ENCODE measurements at regions not wholly inside any gene's neighbourhood (a gene's known extent, or its start where the extent isn't known, plus 50 kb on each side); places are given as distances from the start of the nearest gene placed in this dataset.

- H4K20me1 ChIP-seq (ENCODE audit: insufficient read depth, low read length), result no peaks in the 10 kb centered on the region
- H4K91ac ChIP-seq (ENCODE audit: insufficient read depth, low read depth, low read length), result no peak overlapping the region
- dilution Hi-C loops (cut with HindIII; ENCODE audit: low sequenced_read_pairs, unreplicated experiment) (no loop called here), in situ Hi-C loops (cut with MboI; ENCODE audit: low sequenced_read_pairs) (loop anchor here (25.0 kb wide), 1 partner anchor 637 kb away; the partner anchor contains the start of gene PLXNA4), intact Hi-C loops (cut with micrococcal nuclease) (no loop called here)
- H3K18ac ChIP-seq (ENCODE audit: low read depth, low read length), result no peak overlapping the region
- H3K23ac ChIP-seq (ENCODE audit: low read depth, low read length), result no peak overlapping the region
- H3K14ac ChIP-seq (replicated peaks; ENCODE audit: low read depth, low read length), result no peak overlapping the region
- TF ChIP-seq SMC3 (IDR thresholded peaks at IDR 0.05; ENCODE audit: low read depth, low read length) (no peak), POLR2A (IDR thresholded peaks at IDR 0.05; ENCODE audit: low read depth, low read length) (no peak), RCOR1 (IDR thresholded peaks at IDR 0.05; ENCODE audit: insufficient replicate concordance, low read length) (no peak), MAZ (IDR thresholded peaks at IDR 0.05; ENCODE audit: borderline replicate concordance, low read depth, low read length) (no peak), CHD1 (IDR thresholded peaks at IDR 0.05; ENCODE audit: low read depth, low read length) (no peak), CEBPB (IDR thresholded peaks at IDR 0.05; ENCODE audit: low read depth, low read length) (no peak), MXI1 (IDR thresholded peaks at IDR 0.05; ENCODE audit: borderline replicate concordance, low read depth, low read length) (no peak), ELK1 (IDR thresholded peaks at IDR 0.05; ENCODE audit: borderline replicate concordance, low read depth, low read length) (no peak), RFX5 (IDR thresholded peaks at IDR 0.05; ENCODE audit: low read depth, low read length) (no peak)
- H4K5ac ChIP-seq (ENCODE audit: low read depth, low read length), result no peak overlapping the region
- H2AK5ac ChIP-seq (ENCODE audit: low read depth, low read length), result no peak overlapping the region
- no peak overlapping the region for H3K4ac ChIP-seq (ENCODE audit: low read depth, low read length)
- POLR2A ChIA-PET (ENCODE audit: unreplicated experiment), result no interaction called here
- H3K9ac ChIP-seq (ENCODE audit: low read depth, low read length), result no peak overlapping the region
- no peak for DNase-seq
- H2BK5ac ChIP-seq (ENCODE audit: low read depth, low read length, poor library complexity, severe bottlenecking), result no peak overlapping the region
- no peaks in the 10 kb centered on the region for H3K4me1 ChIP-seq (ENCODE audit: control insufficient read depth, insufficient read depth, low read length)
- no peaks in the 10 kb centered on the region for H3K79me1 ChIP-seq (ENCODE audit: low read depth in 1 of 2, low read length in 2 of 2)
- H3K36me3 ChIP-seq (ENCODE audit: control insufficient read depth, insufficient read depth, low read length), result no peaks in the 10 kb centered on the region
- no peak overlapping the region for H2AK9ac ChIP-seq (replicated peaks; ENCODE audit: low read depth, low read length, poor library complexity)
- no peaks in the 10 kb centered on the region for H3K9me3 ChIP-seq (ENCODE audit: control insufficient read depth, insufficient read depth, low read length)
- H2BK15ac ChIP-seq (ENCODE audit: low read depth, low read length), result no peak overlapping the region
- ATAC-seq (ENCODE audit: low read depth), result no peak
- no peak overlapping the region for H2BK120ac ChIP-seq (ENCODE audit: low read depth, low read length)
- BruUV-seq (replicated peaks), result no TSS peak
- no CpG with 5 or more reads among the region's 1 CpG for WGBS, 2 experiments (ENCODE audit: extremely low coverage in 2 of 2, insufficient read length in 1 of 2)
- H2BK20ac ChIP-seq (ENCODE audit: low read depth, low read length), result no peak overlapping the region
- H3K4me3 ChIP-seq (ENCODE audit: insufficient read depth, low read depth, low read length), result no peak overlapping the region
- no peak overlapping the region for H2AFZ ChIP-seq (replicated peaks; ENCODE audit: low read length, poor library complexity)
- H4K8ac ChIP-seq (ENCODE audit: low read depth in 2 of 2, low read length in 2 of 2), result no peak overlapping the region
- H3K27me3 ChIP-seq (ENCODE audit: control insufficient read depth, insufficient read depth, low read length), result peaks cover 5% of the 10 kb centered on the region
- CTCF ChIA-PET, result no interaction called here
- no peak overlapping the region for H3K27ac ChIP-seq (ENCODE audit: insufficient read depth, low read length)
- no peaks in the 10 kb centered on the region for H3K9me1 ChIP-seq (ENCODE audit: insufficient read depth, low read length)
- H3K56ac ChIP-seq (ENCODE audit: extremely low read depth, insufficient read depth, low read length), result no peak overlapping the region
- H3K4me2 ChIP-seq (ENCODE audit: low read depth, low read length), result no peak overlapping the region
Measured at GRCh38 chr7:131950758-131951157, 394.3 kb upstream of the PODXL start.

All from IMR-90 (cell line).